Thymus (tissue), 11 donors: ENCODE measurements at regions not wholly inside any gene's neighbourhood (a gene's known extent, or its start where the extent isn't known, plus 50 kb on each side); places are given as distances from the start of the nearest gene placed in this dataset.
A peak's percentile ranks its signal among the peaks of the same experiment; 100 is the strongest.

Source experiments
- DNase-seq, 9 donors: peaks; one replicate each; pipeline ENCODE4 v3.0.0-alpha.2; 2013; ENCODE audit warnings: low spot score in 9 of 9, low read depth in 6 of 9, missing footprints in 1 of 9
- H3K27ac ChIP-seq, 2 donors: one replicate each; pipeline ENCODE4 v1.5.1; 2013; ENCODE audit warnings: control low read depth in 1 of 2, low read depth in 1 of 2, low read length in 1 of 2, mild to moderate bottlenecking in 1 of 2, moderate library complexity in 1 of 2
- H3K27me3 ChIP-seq, 2 donors: one replicate each; pipeline ENCODE4 v1.5.1; 2013; ENCODE audit warnings: low read length in 1 of 2; ENCODE audit not compliant: control insufficient read depth in 2 of 2, insufficient read depth in 1 of 2
- H3K36me3 ChIP-seq, 2 donors: one replicate each; pipeline ENCODE4 v1.5.1; 2013; ENCODE audit warnings: low read length in 1 of 2, mild to moderate bottlenecking in 1 of 2, moderate library complexity in 1 of 2; ENCODE audit not compliant: control insufficient read depth in 2 of 2, insufficient read depth in 2 of 2
- H3K4me1 ChIP-seq, 2 donors: one replicate each; pipeline ENCODE4 v1.5.1; 2013; ENCODE audit warnings: low read length in 2 of 2; ENCODE audit not compliant: control insufficient read depth in 2 of 2, insufficient read depth in 2 of 2
- H3K4me3 ChIP-seq, 2 donors: one replicate each; pipeline ENCODE4 v1.5.1; 2013; ENCODE audit warnings: low read length in 2 of 2, control low read depth in 1 of 2, mild to moderate bottlenecking in 1 of 2
- H3K9me3 ChIP-seq, 2 donors: one replicate each; pipeline ENCODE4 v1.5.1; 2013; ENCODE audit warnings: low read length in 1 of 2, mild to moderate bottlenecking in 1 of 2; ENCODE audit not compliant: control insufficient read depth in 2 of 2, insufficient read depth in 1 of 2
- WGBS: extraction: QIAGEN DNeasy Blood & Tissue Kit; methylation state at CpG from one replicate; pipeline ENCODE4 v1.1.7; 2013; 5-methylcytosine and 5-hydroxymethylcytosine counted together
- donor health status: healthy.

DNA sequence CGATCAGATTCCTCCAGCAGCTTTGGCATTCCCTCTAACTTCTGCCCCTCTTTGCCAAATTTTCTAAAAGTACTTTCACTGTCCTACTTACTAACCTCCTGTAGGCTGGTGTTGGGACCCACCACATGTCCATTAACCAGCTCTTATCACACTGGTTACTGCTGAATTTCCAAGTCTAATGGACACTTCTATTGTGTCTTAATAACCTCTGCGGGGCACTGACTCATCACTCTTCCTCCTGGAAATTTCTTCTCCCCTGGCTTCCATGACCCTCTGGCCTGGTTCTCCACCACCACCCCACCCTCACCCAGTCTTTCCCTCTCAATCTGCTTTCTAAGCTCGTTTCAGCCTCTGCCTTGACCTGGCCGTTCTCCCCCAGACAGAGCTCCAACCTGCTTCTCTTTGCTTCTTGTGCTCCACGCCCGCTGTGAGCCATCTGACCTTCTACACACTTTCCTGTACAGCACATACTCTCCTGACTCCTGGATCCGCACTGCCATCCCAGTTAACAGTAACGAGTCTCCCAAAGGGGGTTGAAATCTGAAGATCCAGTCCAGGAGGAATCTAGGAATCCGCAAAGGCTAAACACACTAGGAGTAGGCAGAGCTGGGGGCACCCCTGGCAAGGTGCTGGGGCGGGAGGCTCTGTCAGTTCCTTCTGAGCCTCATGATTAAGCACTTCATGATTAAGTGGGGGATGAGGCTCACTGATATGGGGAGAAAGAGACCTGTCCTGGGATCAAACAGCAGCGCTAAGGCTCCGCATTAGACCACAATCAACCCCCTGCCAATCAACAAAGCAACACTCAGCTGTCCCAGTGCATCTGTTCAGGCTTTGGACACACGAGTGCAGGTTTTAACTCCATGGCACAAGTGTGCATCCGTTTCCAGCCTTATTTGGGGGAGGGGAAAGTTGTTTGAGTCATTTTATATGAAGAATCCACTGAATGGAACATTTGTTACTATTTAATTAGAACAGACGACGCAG is 146.3 kb downstream of the LY86 start:
- DNase-seq = no peak
- Histone ChIP-seq H3K27me3 (no peaks in the 10 kb centered on the region), H3K36me3 (no peaks in the 10 kb centered on the region), H3K4me1 (peaks cover 0 to 10% of the 10 kb centered on the region in 2 donors), H3K27ac (no peak overlapping the region), H3K4me3 (no peak overlapping the region), H3K9me3 (no peaks in the 10 kb centered on the region)
- 94% methylated on average over 16 of the region's 16 CpGs for WGBS

DNA sequence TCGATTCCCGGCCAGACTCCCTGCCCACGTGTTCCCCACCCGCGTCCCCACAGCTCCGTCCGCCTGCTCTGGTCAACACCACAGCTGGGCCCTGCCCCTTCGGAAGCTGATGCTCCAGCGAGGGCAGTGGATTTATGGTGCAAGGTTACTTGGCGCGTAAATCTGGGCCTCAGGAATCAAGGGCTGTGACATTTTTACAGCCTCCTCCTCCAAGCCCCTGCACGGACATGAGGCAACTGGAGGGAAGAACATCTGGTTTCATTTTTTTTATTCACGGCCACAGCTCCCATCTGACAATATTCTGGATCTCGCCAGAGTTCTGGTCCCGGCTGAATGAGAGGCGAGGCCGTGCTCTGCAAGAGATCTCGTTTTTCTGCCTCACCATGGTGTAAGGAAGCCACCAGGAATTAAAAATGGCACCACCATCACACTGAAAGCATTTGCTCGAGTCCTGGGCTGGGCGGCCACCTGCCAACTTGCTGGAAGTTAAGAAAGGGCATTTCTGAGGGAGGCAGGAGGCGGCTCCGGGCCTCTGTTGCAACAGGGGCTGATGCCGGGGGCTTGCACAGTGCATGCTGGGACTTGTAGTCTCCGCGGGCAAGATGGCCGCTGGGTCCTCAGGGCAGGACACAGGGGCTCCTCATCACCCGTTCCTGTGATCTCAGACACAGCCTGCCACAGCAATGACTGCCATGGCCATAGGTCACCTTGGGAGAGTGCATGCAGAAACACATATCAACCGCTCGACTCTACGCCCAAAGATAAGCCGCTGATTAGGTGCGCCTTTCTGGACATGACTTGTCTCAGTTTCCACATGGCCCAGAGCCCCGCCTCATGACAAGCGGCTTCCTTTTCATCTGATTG is 148.5 kb downstream of the LY86 start:
- H3K9me3 ChIP-seq = no peaks in the 10 kb centered on the region
- no peak overlapping the region for H3K27ac ChIP-seq
- peaks cover 0 to 10% of the 10 kb centered on the region in 2 donors for H3K4me1 ChIP-seq
- no peak for DNase-seq
- H3K27me3 ChIP-seq = no peaks in the 10 kb centered on the region
- WGBS = 82% methylated on average over 34 of the region's 34 CpGs
- H3K36me3 ChIP-seq = no peaks in the 10 kb centered on the region
- peak overlapping the region in 1 of 2 donors; percentile 13 for H3K4me3 ChIP-seq

DNA sequence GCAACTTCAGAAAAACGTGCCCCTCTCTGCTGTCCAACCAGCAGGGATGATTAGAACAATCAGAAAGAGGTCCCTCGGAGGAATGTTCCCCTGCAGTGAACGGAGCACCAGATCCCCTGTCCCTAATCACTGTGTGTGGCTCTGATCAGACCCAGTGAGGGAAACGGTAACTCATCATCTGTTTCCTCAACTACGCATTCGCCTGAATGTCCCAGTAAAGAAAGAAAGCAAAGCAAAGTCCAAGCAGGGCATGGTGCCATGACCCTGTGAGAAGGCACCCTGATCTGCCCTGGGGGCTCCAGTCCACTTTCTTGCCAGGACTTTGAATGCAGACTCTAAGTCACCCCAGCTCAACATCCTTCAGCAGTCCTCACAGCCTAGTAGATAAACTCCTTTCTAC is 149.2 kb downstream of the LY86 start:
- DNase-seq = no peak
- Histone ChIP-seq H3K9me3 (no peaks in the 10 kb centered on the region), H3K4me3 (no peak overlapping the region)

DNA sequence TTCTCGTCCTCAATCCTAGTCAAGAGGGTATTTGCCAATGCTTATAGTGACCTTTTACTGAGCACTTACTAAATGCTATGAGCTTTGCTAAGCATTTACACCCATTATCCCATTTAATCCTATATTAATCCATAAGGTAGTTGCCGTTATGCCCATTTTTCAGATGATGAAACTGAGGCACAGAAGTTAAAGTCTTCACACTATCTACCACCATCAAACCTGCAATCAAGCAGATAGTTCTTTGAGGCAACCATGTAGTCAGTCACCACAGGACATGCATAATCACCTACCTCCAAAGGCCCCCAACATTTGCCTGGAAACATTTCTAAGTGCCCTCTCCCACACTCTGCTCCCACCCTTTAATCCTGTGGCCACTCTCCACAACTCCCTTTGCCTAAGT is 149.6 kb downstream of the LY86 start:
- Histone ChIP-seq H3K4me3 (no peak overlapping the region), H3K36me3 (no peaks in the 10 kb centered on the region), H3K27me3 (no peaks in the 10 kb centered on the region), H3K27ac (no peak overlapping the region), H3K4me1 (peaks cover 0 to 10% of the 10 kb centered on the region in 2 donors), H3K9me3 (no peaks in the 10 kb centered on the region)
- no peak for DNase-seq
- WGBS = over 99% methylated on average over 2 of the region's 2 CpGs

More for the DNA sequence above, 149.2 kb downstream of the LY86 start:
- Histone ChIP-seq H3K27ac (no peak overlapping the region), H3K36me3 (no peaks in the 10 kb centered on the region), H3K27me3 (no peaks in the 10 kb centered on the region), H3K4me1 (peaks cover 0 to 10% of the 10 kb centered on the region in 2 donors)
- 79% methylated on average over 6 of the region's 6 CpGs for WGBS

DNA sequence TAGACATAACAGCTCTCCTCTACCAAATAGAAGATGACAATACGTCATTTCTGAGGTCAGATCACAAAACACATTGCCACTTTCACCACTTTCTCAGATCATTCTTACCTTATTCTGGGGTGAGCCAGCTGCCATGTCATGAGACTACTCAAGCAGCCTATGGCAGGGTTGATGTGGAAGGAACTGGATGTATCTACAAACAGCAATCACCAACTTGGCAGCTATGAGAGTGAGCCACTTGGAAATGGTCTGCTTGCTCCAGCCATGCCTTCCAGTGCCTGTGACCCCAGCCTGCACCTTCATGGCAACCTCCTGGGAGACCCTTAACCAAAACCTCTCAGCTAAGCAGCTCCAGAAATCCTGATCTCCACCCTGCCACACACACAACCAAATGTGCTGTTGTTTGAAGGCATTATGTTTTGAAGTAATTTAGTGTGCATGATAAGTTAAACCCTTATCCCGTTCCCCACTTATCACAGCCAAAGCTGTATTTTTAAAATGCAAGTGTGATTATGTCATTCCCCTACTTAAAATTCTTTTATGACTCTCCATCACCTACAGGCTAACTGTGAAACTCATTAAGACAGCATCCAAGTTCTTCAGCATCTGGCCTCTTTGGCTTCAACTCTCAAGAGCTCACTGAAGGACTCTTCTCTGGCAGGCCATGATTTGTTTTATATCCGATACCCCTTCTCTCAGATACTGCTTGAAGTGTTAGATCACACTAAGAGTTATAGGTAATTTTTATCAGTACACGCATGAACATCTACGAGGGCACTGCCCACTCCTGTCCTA is 150.6 kb downstream of the LY86 start:
- DNase-seq = no peak
- peaks cover 0 to 8% of the 10 kb centered on the region in 2 donors for H3K4me1 ChIP-seq
- H3K4me3 ChIP-seq = no peak overlapping the region
- no peaks in the 10 kb centered on the region for H3K36me3 ChIP-seq
- WGBS = 90% methylated on average over 5 of the region's 5 CpGs
- H3K27me3 ChIP-seq = no peaks in the 10 kb centered on the region
- H3K27ac ChIP-seq = no peak overlapping the region
- no peaks in the 10 kb centered on the region for H3K9me3 ChIP-seq

DNA sequence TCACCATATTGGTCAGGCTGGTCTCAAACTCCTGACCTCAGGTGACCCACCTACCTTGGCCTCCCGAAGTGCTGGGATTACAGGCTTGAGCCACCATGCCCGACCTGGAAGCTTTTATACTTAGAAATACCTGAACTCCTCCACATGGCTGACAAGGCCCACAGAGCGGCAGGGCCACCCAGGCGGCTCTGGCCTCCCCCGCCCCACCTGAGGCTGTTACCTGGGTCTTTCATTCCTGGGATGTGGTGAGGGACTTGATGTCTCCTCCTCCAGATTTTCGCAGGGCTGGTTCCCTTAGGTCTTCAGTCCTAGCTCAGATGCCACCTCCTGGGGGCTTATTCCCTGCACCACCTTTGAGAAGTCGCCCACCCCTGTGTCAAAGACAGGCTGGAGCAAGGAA is 152.1 kb downstream of the LY86 start:
- H3K9me3 ChIP-seq = peaks cover 0 to 6% of the 10 kb centered on the region in 2 donors
- H3K4me1 ChIP-seq = peaks cover 0 to 8% of the 10 kb centered on the region in 2 donors
- no peak overlapping the region for H3K4me3 ChIP-seq
- DNase-seq = no peak
- H3K36me3 ChIP-seq = no peaks in the 10 kb centered on the region
- WGBS = 97% methylated on average over 7 of the region's 7 CpGs
- no peaks in the 10 kb centered on the region for H3K27me3 ChIP-seq
- H3K27ac ChIP-seq = no peak overlapping the region

DNA sequence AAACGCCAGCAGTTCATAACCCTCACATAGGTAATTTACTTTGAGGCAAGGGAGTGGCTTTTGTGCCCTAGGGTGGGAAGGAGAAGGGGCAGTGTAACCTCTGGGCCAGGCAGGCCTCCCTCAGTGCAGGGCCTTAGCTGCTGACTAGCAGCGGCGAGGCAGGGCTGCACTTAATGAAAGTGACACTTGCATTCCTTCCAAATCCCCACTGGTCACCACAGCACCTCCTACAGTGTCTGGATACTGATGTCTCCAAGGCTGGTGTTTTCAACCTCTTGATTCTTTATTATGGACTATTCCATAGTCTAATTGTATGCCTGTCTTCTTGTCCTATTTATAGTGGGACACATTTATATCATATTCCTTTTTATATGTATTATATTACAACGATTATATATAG is 152.7 kb downstream of the LY86 start:
- Histone ChIP-seq H3K27me3 (no peaks in the 10 kb centered on the region), H3K27ac (no peak overlapping the region), H3K4me3 (no peak overlapping the region), H3K4me1 (peaks cover 0 to 9% of the 10 kb centered on the region in 2 donors), H3K9me3 (peaks cover 0 to 6% of the 10 kb centered on the region in 2 donors), H3K36me3 (no peaks in the 10 kb centered on the region)
- WGBS = 96% methylated on average over 4 of the region's 4 CpGs
- no peak for DNase-seq

DNA sequence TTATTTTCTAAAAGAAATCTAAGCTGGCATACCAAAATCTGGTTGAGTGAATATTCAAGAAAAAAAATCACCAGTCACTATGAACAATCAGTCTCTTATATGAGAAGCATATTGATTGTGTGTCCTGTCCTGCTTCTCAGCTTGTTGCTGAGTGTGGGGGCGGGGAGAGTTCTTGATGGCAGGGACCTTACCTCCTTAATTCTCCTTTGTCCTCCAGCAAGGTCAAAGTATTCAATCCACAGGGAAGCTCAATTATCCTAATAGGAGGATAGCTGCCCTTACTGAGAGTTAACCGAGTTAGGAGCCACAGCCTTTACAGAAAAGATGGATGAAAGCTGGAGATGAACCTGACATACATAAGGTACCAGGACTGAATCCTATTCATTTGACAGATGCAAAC is 154.0 kb downstream of the LY86 start:
- H3K27ac ChIP-seq = no peak overlapping the region
- WGBS = 100% methylated on average over 2 of the region's 2 CpGs
- DNase-seq = no peak
- no peaks in the 10 kb centered on the region for H3K27me3 ChIP-seq
- peaks cover 0 to 9% of the 10 kb centered on the region in 2 donors for H3K4me1 ChIP-seq
- H3K36me3 ChIP-seq = no peaks in the 10 kb centered on the region
- H3K9me3 ChIP-seq = peaks cover 0 to 6% of the 10 kb centered on the region in 2 donors
- no peak overlapping the region for H3K4me3 ChIP-seq
